Activated CD8-positive, alpha-beta memory T cell treated with anti-CD3 and anti-CD28 coated beads for 1 hour (primary cell): ENCODE measurements at regions not wholly inside any gene's neighbourhood (a gene's known extent, or its start where the extent isn't known, plus 50 kb on each side); places are given as distances from the start of the nearest gene placed in this dataset.

Source experiments
- DNase-seq, 2 donors: peaks; one replicate each; pipeline ENCODE4 v3.0.0-alpha.2; 2020; ENCODE audit warnings: low read depth in 1 of 2; ENCODE audit errors: extremely low read depth in 1 of 2

DNA sequence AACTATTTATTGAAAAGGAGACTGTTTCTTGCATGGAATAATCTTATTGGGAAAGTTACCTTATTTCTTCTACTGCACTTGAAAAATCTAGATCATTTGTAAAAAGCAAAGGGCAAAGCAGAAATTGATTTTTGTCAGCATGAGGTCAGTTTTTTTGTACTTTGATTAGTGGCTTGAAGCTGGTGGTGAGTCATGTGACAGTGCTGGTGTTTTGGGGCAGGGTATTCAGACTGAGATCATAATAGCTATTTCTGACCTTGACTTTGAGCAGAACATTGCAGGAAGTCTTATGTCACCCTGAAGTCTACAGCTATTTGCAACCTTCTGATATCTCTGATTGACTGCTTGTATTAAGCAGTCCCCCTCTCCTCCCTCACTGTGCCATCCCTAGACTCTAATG lies 66.3 kb upstream of the SORCS3 start:
- DNase-seq, result no peak

DNA sequence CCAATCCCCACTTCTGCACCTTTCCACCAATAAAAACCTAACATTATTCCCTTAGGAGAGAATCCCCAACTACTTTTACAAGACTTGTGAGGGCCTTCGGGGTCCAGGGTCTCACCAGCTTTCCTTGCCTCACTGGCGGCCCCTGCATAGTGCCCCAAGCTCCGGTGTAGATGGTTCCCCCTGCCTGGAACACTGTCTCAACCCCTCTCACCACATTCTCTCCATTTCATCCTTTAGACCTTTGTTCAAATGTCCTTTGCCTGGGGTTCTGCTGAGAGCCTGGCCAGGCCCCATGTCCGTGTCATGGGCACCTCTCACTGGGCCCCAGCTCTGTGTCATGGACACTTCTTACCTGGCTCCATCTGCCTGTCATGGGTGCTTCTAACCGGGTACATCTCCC lies 64.5 kb upstream of the SORCS3 start:
- DNase-seq, result no peak

DNA sequence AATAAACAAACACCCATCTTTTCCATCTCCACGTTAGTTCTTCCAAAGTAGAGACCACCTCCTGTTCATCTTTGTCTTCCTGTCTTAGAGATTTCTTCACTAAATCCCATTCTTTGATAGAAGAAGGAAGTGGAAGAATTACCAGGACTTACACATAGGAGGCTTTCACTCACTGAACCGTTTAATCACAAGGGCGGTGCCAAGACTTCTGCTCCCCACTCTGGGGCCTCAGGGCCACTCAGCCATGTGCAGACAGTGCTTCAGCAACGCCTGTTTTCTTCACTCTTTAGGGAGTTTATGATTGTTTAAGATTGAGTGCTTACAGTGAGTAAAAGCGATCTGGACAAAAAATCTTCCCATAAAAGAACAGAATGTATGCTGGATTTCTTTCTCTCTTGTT lies 63.9 kb upstream of the SORCS3 start:
- no peak for DNase-seq

DNA sequence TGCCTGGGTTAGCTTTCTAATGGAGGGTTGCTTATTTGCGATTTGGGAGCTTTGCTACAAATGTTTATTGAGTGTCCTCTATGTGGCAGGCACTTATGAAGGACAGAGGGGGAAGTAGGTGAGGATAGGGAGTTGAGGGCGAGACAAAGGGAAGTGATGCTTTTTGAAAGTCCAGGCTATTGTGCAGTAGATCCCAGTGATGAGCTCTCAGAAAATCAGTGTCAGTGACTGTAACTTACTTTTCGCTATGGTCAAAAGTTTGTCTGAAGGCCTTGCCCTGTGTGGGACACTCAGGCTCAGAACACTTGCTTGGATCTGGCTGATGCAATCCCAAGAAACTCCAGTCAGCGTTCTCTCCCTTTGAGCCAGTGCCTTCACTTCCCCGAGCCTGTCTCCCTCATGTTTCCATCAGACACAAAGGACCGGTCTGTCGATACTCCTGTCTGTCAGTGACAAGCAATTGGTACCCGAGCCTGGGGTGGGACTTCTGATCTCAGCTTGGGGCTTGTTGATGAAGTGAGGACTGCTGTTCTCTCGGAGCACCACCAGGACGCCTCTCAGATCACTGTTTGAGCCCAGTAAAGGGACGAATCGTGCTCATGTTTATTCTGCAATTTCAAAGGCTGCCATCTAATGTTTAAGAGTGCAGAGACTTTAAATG lies 63.1 kb upstream of the SORCS3 start:
- no peak for DNase-seq

DNA sequence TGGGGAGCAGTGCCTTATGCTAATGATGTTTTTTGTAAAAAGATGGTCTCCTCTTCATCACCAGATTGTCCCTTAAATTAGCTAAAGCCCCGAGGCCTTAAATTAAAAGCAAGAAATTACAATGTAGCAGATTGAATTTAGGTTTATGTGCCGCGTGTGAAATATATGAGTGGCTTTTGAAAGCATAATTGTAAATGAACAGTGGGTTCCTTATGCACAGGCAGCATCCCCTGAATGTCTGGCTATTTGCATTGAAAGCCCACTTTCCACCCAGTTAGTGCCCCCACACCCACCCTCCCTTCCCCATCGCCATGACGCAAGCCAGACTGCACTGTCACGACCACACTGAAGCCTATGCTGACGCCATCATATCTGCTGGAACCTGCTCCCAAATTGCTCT lies 62.4 kb upstream of the SORCS3 start:
- DNase-seq, result no peak

DNA sequence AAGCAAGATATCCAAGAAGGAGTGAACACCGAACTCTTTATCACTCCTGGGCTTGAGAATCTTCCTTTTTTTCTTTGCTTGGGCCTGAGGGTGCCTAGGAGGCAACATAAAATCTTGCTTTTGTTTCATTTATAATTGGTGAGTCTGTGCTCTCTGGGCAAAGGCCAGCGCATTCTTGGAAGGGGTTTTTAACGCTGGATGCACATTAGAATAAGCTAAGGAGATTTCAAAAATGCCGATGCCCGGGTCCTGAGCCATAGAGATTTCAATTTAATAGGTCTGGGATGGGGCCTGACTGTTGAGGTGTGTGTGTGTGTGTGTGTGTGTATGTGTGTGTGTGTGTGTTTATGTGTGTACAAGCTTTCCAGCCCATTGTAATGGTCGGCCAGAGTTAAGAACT lies 62.0 kb upstream of the SORCS3 start:
- DNase-seq, result no peak

DNA sequence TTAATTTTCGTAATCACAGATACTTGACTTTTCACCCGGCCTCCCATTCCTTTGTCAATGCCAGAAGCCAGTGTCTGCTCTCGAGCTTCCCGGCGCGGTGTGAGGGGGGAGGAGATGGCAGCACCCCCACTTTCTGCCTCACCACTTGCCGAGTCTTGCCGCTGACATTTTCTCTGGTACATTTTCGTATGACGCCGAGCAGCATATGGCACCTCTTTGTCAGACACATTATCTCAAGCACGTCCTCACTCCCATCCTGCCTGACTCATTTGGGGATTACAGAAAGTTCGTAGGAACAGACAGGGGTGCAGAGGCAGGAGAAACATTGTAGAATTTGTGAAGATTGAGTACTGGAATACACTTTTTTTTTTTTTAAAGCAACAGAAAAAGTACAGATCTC lies 60.8 kb upstream of the SORCS3 start:
- DNase-seq, result no peak

DNA sequence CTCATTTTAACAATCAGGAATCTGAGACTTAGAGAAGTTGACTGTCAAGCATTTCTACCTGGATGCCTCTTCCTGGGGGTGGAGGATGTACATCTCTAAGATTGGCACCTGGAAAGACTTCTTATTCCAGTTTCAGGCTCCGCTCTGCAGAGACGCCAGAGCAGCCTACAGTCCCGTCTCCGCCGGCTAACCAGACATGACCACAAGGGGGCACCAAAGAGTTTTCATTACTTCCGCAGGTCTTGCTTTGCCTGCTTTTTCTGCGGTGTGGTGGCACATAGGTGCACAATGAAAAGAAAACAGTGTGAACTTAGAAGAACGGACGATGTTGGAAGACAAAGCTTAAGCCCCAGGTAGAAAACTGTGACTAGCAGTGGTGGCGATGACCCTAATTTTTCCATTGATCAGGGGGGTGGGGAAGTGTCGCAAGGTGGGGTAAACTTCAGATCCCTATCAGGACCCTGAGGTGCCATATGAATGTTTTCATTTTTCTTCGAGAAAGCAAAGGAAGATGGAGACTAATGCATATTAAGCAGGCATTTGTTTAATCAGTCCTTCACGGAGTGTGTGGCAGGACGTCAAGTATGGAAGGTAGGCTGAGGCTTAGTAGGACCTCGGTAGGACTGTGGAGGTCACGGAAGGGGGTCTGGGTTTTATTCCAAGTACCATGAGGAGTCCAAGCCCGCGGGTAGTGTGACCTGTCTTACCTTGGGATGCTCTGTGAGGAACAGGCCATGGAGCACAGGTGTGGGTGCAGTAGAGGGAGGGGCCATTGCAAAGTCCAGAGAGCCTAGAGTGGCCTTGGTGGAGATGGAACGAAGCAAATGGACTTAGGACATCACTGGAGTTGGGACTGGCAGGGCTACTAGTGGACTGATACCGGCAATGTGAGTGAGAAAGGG lies 60.1 kb upstream of the SORCS3 start:
- DNase-seq, result peak; percentile 20 to 36

DNA sequence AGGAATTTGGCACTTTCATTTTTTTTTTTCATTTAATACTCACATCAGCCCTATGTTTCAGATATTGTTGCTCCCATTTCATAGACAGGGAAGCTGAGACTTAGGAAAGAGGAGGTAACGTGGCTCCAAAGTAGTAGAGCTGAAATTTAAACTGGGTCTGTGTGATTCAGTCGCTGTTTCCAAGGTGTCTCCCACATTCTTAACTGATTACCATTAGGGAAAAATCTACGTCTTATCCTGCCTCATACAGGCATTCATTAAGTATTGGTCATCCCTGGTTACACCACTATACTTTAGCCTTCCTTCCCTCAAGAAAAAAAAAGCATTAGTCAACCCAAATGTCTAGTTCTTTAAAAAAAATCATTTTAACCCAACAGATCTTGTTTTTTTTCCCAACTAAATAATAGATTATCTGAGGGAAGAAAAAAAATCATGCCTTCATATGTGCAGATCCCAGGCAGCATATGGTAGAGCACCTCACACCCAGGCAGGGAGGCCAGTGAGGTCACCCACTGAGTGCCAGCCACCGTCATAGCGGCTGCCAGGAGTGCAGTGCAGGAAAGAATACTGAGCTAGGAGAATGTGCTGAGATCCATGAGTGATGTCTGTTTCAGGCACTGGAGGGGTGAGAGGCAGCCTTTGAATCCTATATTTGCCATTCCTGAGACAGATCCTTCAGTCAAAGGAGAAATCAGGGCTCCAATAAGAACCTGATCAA lies 59.0 kb upstream of the SORCS3 start:
- no peak for DNase-seq

DNA sequence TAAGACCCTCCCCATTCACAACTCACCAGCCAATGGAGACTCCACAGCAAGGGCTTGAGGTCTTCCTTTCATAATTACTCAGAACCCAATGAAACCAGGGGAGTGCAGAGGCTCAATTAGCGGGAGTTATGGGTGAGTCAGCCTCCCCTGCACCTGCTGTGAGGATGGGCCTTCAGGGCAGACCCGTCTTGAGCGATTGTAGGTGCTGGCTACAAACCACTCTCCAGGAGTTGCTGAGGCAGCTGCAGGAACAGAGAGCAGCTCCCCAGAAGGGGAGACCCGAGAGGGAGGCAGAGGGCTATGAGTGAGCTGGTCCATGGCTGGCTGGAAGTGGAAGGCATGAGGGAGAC lies 58.5 kb upstream of the SORCS3 start:
- DNase-seq, result no peak

DNA sequence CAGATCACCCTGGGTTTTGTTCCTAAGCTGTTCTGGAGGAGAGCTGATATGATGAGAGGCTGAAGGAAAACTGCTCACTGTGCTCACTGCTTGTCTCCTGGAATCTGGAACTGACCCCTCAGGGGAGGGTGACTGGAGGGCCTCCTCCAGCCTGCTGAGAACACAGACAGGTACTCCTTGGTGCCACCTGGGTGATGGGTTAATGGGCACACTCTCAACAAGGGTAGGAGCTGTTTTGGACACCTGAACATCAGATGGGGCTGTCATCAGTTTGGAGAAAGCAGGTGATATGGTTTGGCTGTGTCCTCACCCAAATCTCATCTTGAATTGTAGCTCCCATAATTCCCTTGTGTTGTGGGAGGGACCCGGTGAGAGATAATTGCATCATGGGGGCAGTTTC lies 58.1 kb upstream of the SORCS3 start:
- DNase-seq, result no peak

DNA sequence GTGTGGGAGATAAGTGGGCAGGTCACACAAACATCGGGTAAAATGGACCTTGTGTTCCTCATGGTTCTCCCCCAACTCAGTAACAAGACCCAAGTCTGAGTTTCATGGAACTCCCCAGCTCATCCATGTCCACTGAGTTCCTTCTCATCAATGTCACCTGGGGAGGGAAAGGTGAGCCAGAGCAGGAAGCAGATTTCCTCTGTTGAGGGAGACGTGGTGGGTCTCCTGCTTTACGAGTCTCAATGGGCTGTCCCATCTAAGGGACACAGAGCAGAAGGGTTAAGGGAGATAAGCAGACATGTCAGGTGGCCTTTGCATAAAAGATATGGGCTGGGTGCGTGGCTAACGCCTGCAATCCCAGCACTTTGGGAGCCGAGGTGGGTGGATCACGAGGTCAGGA lies 56.5 kb upstream of the SORCS3 start:
- DNase-seq, result no peak

DNA sequence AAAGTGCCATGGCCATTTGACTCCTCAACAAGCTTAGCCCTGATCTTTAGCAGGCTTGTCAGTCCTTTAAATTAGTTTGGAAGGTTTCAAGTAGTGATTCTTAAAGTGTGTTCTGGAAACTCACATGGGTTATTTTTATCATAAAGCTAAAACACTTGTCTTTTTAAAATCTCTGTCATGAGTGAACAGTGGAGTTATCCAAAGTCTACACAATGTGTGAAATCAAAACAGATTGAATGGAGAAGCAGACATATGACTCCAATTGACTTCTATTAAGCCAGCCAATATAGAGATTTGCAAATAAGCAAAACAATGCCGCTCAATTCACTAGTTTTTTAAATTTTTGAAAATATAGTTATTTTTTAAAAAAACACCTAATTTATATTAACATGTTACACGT lies 53.3 kb upstream of the SORCS3 start:
- no peak for DNase-seq

DNA sequence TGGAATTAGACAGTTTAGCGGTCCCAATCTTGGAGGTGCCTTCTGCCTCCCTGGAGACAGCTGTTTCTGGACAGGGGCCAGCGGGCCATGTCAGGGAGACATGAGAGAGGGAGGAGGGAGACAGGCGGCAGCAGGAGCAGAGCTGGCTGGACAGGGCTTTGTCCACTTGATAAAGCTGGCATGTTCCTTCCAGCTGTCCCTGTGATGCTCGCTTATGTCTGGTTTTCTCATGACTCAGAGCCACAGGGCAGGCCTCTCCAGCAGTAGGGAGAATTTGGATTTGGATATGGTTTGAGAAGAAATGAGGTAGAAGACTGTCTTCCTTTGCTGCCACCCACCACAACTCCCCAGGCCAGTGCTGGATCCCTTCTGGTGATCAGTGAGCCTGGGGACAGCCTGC lies 51.7 kb upstream of the SORCS3 start:
- no peak for DNase-seq

DNA sequence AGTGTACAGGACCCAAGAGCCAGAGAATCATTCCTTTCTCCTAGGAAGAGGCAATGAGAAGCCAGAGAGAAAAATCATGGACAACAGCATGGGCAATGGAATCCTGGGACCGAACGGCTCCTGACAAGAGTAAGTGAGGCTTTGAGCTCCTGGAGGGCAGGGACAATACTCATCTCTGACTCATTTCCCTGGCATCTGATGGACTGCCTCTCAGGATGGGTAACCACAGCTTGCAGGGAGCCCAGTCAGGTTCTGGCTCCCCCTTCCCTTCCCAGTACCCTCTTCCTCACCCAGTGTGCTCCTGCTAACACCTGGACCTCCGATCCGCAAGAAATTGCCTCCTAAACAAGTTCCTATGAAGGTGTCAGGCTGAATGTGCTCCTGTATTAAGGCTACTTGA lies 51.2 kb upstream of the SORCS3 start:
- DNase-seq, result no peak
